HG03108 (cell line): ENCODE measurements at regions not wholly inside any gene's neighbourhood (a gene's known extent, or its start where the extent isn't known, plus 50 kb on each side); places are given as distances from the start of the nearest gene placed in this dataset.
"Not testable (repeated sequence)": the region's sequence is repeated elsewhere in the genome, so short reads cannot be mapped to it uniquely, and the experiment has no call there.

Experiments
- ATAC-seq: cut with Tn5 transposase; IDR thresholded peaks from one replicate; pipeline ENCODE4 v1.9.1; 2021; ENCODE audit warnings: moderate library complexity; ENCODE audit not compliant: unreplicated experiment

DNA sequence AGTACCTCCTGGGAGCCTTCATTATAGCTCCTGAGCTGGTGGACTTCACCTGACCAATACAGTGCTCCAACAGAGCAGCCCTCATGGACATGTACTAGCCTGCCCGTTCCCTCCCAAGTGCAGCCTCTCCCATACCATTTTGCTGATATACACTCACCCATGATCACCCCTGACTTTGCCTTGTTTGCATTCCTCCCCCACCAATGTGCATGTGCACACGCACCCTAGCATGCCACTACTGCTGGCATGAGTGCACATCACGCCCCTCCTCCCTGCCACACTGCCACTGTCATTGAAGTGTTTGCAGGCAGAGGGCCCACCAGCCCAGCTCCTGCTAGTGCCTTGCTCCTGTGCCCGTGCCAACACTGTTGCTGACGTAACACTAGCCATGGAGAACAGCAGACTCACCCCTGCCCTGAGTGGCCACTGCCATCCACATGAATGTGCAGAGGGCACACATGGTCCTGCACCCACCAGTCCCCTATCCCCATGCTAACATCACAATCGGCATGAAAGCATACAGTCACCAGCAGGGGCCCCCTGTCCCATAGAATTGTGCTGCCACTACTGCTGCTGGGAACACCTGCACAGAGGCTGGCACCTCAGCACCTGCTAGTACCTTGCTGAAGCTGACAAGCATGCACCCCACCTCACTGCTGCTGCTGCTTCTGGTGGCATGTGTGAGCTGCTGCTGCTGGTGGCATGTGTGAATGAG, 110.3 kb downstream of the SINHCAF start:
- no peak for ATAC-seq

DNA sequence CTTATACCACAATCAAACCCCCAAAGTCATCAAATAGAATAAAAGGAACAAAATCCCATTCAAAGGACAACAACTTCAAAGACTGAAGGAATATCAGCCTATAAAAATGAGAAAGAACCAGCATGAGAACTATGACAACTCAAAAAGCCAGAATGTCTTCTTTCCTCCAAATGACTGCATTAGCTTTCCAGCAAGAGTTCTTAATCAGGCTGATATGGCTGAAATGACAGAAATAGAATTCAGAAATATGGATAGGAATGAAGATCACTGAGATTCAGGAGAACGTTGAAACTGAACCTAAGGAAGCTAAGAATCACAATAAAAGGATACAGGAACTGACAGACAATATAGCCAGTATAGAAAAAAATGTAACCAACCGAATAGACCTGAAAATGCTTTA, 109.5 kb downstream of the SINHCAF start:
- no peak for ATAC-seq

DNA sequence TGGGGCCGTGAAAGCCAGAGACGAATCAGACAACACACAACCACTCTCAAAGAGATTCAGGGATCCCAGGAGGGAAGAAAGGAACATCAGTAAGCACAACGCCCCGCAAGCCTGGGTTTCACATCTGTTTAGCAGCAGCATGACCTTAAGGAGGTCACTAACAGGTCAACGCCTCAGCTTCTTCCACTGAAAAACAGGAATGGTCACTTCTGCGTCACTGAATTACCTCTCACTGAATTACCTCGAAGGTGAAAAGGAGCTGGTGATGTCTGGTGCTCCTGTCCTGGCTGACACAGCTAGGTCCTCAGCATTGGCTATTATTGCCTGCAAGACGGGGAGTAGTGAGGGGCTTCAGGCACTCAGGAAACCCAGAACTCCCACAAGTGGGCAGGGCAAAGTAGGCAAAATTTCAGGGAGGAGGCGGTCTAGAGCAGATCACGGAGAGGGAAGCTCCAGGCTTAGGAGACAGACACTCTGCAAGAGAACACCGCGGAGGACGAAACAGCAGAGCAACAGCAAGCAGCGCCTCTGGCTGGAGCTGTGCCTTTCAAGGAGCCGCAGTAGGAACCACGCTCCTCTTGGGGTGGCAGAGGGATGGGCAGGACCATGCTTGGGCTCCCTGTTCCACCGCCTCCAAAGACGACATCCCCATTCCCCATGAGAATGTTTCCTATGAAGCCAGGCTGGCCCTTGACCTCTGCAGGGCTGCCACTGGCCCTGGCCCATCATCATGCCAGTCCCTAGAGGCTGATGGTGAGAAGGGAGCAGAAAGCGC, 108.4 kb downstream of the SINHCAF start:
- ATAC-seq: no peak

DNA sequence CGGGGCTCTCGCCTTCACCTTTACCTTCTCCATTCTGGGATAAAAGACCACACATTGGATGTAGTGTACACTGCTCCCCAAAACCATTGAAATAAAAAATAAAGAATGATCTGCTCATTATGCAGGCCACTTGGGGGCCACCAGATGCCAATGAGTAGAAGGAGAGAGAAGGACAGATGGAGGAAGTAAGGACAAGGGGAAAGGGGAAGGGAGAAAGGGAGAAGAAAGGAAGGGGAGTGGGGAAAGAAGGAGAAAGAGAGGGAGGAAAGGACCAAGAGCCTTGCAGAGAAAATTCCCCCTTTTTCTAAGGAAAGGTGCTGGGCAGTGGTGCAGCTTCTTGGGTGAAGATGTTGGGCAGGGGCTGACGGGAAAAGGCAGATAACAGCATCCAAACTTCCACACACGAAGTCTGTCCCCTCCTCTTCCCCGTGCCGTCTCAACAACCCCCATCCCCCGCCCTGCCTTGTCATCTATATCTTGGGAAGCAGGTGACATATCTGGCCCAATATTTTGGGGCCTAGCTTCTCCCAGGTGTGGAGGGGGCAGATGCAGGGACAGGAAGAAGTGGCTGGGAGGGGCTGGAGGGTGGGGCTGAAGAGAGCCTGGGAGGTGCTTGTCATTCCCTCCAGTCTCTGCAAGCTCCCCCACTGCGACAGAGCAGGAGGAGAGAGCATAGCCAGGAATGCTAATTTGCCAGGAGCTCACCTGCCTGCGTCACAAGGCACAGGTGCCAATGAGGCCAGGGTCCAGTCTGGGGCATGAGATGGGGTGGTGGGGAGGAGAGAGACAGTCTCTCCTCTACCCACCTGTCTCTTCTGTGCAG, 107.5 kb downstream of the SINHCAF start:
- ATAC-seq: no peak

DNA sequence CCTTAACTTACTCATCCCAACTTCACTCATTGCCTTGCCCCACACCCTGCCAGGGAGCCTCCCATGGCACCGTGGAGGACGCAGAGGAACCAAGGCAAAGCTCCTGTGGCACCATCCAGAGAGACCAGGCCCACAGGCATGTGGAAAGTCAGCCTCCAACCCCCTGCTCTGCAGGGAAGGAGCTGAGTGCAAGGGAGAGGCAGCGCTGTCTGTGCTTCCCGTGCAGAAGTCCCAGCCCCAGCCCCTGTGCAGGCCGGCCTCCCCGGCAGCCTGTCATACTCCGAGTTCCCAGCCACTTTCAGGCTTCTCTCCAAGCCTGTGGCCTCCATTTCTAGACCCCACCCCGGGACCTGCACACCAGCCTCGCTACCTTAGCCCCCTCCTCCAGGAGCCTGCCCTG, 106.4 kb downstream of the SINHCAF start:
- no peak for ATAC-seq

DNA sequence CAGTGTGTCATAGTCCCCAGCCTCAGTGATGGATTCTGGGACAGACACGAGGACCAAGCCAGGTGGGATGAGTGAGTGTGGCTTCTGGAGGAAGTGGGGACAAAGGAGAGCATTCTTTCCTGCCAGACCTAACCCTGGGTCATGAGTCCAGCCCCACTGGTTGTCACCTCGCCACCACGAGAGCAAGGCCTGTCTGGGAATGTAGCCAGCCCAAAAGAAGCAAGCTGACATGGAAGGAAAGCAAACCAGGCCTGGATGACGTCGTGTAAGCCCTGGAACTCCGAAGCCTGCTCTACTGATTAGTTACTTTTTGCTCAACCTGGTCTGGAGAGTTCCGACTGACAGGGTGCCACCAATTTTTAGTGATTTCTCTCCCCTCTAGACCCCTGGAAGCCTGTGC, 105.9 kb downstream of the SINHCAF start:
- ATAC-seq: no peak

DNA sequence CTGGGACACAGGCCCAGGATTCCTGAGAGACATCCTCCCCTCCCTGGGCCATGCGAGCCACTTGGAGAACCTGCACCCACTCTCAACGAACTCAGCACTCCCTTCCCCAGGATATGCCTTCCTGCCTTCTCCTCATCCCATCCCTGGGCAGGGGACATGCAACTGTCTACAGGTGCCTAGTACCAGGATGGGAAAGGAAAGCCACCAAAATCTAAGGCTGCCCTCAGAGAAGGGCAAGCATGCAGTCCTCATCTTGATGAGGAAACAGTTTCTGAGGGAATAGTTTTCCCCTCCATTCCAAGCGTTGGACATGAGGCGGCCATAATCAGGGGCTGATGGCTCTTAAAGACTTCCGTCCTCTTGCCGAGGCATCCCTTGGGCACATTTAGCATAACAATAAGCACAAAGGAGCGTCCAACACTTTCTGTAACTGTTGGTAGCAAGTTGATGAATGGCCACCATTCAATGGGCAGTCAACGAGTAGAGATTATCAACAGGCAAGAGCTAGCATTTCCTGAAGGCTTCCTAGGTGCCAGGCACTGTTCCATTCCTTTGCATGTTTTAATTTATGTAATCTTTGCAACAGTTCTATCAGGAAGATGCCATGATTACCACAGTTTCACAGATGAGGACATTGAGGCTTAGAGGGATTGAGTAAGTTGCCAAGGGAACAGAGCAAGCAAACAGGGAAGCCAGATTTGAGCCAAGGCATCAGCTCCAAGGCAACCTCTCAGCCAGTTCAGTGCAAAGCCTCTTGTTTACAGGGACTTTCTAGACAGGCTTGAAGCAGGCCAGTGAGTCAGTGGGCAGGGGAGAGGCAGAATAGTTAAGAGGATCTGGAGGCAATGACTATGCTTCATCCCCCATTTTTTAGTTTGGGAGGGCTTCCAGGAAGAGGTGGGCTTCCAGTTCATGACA, 105.1 kb downstream of the SINHCAF start:
- ATAC-seq: no peak

DNA sequence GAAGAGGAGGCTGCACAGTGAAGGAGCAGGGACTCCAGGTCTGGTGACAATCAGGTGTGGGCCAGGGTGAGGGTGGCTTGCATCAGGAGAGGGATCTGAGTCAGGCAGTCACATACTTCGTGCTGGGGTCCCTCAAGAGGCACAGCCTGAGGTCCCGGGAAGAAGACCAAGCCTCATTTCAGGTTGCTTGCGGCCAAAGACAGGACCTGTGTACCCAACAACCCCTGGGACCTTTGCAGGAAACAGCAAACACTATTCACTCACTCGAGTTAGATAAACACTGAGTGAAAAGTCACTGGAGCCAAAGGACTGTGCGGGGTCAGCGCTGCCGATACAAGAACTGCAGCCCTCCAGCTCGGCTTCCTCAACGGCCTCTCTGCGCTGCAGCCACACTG, 104.4 kb downstream of the SINHCAF start:
- no peak for ATAC-seq

DNA sequence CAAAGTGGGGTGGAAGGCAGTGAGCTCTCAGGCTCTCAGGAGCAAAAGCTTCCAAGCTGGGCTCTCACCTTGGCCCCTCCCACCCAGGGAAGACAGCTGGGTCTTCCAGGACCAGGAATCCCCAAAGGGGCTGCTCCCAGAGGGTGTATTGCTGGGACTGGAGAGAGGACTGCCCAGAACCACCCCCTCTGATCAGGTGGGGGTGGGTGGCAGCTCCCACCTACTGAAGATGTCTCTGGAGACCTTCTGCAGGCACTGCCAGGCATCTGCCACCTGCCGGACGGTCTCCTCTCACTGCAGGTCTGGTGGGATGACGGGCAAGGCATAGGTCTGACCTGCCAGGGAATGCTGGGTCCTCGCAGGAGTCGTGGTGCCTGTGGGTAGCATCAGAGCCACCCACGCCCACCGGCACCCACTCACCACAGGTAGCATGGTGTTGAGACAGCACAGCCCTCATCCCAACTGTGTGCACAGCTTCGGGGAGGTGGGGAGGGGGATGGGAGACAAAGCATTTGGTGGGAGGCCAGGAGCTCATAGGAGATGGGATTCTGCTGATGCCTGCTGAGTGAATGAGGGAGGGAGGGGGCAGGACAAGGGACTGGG, 103.2 kb downstream of the SINHCAF start:
- ATAC-seq: no peak

DNA sequence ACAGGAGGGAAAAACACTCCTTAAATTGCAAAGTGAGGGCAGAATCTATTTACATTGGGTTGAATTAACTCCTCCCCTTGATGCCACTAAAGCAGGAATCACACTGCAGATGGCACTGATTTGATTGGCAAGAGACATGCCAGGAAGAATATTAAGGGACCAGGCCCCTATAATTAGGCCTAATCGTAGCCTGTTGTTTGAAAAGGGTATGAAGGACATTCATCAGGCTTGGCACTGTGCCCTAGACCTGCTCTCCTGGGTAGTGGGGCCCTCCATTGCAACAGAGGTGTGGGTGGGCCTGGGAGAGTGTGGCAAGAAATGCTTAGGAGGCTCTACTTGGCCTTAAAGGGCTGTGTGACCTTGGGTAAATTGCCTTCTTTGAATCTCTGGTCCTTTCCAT, 102.3 kb downstream of the SINHCAF start:
- ATAC-seq: not testable (repeated sequence)

DNA sequence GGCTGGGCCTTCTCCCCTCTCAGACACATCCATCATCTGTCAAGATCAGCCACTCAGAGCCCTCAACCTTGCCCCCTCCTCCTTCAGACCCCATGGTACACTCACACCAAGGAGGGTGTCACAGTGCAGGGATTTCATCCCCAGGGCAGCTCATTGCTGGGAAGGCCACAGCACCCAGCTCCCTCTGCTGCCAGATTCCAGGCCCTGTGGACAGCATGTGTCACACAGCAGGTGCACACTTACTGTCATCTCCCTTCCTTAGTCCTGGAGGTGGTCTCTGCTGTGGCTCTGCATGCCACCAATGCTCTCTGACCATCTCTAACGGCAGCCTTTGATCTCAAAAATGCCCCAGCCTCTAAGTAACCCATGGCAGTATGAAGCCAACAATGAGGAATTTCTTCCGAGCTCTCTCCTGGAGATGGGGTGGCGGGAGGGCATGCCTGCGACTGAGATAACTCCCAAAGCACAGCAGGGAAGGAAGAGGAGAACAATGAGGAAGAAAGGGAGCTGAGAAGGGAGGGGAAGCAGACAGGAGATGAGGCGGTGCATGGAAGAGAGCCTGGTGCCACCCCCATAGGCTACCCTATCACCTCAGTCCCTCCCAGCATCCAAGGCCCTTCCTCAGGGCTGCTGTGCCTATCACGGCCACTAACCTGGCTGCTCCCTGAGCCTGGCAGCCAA, 101.0 kb downstream of the SINHCAF start:
- ATAC-seq: no peak

DNA sequence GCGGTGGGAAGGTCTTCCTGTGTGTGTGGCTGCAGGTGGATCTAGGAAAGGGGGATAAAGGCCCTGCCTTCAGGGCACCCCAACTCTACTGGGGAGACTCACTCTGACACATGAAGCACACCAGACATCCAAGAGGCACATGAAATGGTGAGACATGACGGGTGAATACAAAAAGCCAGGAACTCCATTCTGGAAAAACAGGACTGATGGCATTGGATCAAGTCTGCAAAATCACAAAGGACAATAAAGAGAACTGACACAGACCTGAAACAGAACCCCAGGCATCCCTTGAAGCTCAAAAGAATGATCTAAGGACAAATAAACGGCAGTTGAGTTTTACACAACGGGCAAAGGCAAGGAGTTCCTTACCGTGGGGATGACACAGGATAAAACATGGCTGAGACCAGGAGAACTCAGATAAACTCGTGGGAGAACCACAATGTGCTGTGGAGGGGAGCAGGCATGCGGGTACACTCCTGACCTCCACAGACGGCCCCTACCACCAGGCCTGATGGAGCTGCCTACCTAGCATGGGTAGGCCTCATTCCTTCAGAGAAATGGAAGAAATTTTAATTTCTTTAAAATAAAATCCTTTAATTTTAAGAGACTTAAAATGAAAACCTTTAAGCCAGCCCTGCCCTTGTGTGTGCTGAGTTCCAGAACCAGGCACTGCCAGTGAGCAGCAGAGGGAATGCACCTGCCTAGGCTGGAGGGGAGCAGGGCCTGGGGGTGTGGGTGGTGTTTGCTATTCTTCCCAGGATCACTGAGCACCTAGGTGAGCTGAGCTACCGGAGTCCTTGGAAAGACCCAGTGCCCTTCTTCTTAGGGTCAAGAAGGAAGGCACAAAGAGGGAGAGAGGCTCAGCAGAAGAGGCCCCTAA, 100.1 kb downstream of the SINHCAF start:
- ATAC-seq: no peak

DNA sequence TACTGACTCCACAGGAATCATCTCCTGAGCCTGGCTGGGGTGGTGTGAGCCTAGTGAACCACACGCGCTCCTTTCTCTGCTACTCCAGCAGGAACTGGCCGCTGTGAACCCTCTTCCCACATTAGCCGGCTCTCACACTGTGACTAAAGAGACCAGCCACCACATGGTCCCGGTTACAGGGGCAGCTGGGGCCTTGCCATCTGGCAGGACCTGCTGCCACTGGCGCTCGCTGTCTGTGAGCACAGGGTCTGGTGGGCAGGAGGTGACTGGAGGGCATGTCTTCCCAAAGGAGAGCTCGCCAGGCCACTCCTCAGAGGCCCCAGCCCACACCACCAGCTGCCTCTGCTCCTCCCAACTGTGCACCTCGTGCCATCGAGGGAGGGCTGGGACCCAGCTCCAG, 99.3 kb downstream of the SINHCAF start:
- no peak for ATAC-seq

DNA sequence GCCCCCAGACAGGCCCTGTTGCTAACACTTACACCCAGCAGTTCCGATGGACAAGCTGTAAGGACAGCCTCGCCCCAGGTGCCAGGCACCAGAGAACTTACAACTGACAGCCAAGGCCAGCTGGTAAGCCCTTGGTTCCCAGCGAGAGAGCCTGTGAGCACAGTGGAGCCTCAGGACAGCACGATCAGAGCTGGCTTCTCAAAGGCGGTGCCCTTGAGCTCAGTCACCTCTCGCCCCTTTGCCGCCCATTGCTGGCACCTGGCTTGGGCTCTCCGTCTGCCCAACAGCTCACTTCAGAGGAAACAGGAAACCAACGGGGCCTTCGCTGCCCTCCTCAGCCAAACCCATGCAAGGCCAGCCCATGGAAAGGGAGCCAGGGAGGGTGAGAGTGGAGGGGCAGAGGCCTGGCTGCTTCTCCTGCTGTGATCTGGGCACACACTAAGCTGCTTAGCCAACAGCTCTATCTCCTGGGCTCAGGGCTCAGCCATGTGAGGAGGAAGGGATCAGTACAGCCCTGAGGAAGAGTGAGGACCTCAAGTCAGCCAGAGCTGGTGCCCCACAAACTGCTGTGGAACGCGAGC, 98.5 kb downstream of the SINHCAF start:
- ATAC-seq: no peak

DNA sequence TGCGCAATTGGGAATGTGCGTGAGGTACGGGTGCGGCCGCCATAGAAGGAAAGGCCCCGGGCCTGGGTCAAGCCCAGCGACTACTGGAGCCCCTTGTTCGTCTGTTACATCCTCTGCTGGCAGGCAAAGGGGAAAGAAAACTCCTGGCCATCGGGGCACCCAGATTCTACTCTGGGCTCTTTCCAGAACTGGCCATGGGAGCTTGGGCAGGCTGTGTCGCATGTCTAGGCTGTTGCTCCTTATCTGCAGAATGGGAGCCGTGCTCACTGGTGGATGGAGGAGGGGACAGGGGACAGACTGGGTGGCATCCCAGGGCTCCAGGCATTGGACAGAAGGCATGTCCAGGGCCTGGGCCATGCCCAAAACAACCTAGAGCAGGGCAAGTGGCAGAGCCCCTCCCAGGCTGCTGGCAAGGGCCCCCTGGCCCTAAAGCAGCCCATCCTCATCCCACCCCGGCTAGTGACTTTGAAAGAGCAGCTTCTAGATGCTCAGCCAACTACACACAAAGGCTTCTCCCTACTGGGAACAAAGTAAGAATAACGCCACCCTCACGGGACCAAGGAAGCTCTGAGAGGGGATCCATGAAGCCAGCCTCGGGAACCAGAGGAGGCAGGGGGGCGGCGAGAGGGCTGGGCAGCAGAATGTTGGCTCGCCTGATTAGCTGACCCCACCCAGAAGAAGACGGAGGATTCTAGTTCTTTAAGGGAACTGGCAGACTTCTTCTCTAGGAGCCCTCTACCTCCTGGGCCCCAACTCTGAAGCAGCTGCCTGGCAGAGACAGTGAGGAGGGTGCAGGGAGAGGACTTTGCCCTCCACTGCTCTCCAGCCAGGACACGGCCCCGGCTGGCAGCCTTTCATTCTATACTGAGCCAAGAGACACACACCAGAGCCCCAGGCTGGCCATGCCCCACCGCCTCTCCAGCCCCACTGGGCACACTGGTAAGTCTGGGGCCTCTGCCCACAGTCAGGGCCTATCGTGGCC, 96.8 kb downstream of the SINHCAF start:
- no peak for ATAC-seq

DNA sequence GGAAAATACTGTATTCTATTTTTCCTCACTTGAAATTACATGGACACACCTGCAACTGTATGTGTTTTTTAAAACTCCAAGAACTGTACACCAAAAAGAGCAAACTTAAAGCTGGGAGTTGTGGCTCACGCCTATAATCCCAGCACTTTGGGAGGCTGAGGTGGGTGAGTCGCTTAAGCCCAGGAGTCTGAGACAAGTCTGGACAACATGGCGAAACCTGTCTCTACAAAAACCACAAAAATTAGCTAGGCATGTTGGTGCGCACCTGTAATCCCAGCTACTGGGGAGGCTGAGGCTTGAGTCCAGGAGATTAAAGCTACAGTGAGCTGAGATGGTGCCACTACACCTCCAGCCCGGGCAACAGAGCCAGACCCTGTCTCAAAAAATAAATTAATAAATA, 95.9 kb downstream of the SINHCAF start:
- ATAC-seq: no peak
